Caco-2 (cell line): ENCODE measurements at regions not wholly inside any gene's neighbourhood (a gene's known extent, or its start where the extent isn't known, plus 50 kb on each side); places are given as distances from the start of the nearest gene placed in this dataset.

Experiments
- BruUV-seq: library from RNA; stranded (reverse); fragments of 400-500 nt; replicated peaks from 2 replicates; lab custom pipeline; 2021; lab: Mats Ljungman, UMichigan
- CTCF ChIA-PET: fragments of 300-600 bp; sonication (Branson Sonifier 250); formaldehyde crosslinking; loops from one replicate; lab custom pipeline; 2022; ENCODE audit warnings: antibody characterized with exemption; lab: Charles Lee
- POLR2A ChIA-PET: fragments of 300-600 bp; sonication (Branson Sonifier 250); formaldehyde crosslinking; loops from one replicate; lab custom pipeline; 2022; ENCODE audit warnings: antibody characterized with exemption; lab: Charles Lee
- DNase-seq, 2 experiments: peaks; one replicate each; pipeline versions ENCODE4 v3.0.0 to v3.0.0-alpha.2; 2020 to 2022
- H3K27me3 ChIP-seq: replicated peaks from 2 replicates; pipeline ENCODE4 v1.6.0; 2011; ENCODE audit warnings: low read length; ENCODE audit not compliant: control insufficient read depth, insufficient read depth
- H3K36me3 ChIP-seq: 2 replicates; pipeline ENCODE4 v1.5.1; 2011; ENCODE audit warnings: low read length; ENCODE audit not compliant: control insufficient read depth, insufficient read depth
- H3K4me1 ChIP-seq: fragments of 250-450 bp; sonication (Bioruptor Pico); 2 replicates; pipeline ENCODE4 v1.5.1; 2020; ENCODE audit warnings: mild to moderate bottlenecking
- H3K4me3 ChIP-seq: 2 replicates; pipeline ENCODE4 v1.5.1; 2011; ENCODE audit warnings: low read depth, mild to moderate bottlenecking, control low read depth, low read length
- H3K9me3 ChIP-seq: fragments of 250-450 bp; sonication (Bioruptor Pico); 2 replicates; pipeline ENCODE4 v1.5.1; 2020; ENCODE audit warnings: mild to moderate bottlenecking, moderate library complexity
- H3K27ac Mint-ChIP-seq: one replicate; pipeline ENCODE4 v1.8.0; 2022; ENCODE audit warnings: mixed read lengths; ENCODE audit not compliant: unreplicated experiment
- H3K27me3 Mint-ChIP-seq: one replicate; pipeline ENCODE4 v1.8.0; 2022; ENCODE audit warnings: mixed read lengths; ENCODE audit not compliant: insufficient read depth, unreplicated experiment
- H3K36me3 Mint-ChIP-seq: one replicate; pipeline ENCODE4 v1.8.0; 2022; ENCODE audit warnings: mild to moderate bottlenecking, mixed read lengths; ENCODE audit not compliant: insufficient read depth, unreplicated experiment
- H3K4me1 Mint-ChIP-seq: one replicate; pipeline ENCODE4 v1.8.0; 2022; ENCODE audit warnings: low read depth, mixed read lengths; ENCODE audit not compliant: unreplicated experiment
- H3K4me3 Mint-ChIP-seq: one replicate; pipeline ENCODE4 v1.8.0; 2022; ENCODE audit warnings: mild to moderate bottlenecking, moderate library complexity, mixed read lengths; ENCODE audit not compliant: unreplicated experiment
- H3K9me3 Mint-ChIP-seq: one replicate; pipeline ENCODE4 v1.8.0; 2022; ENCODE audit warnings: mixed read lengths; ENCODE audit not compliant: unreplicated experiment
- CTCF ChIP-seq, 2 experiments: fragments of 200-600 bp in 1 of 2; IDR thresholded peaks; 1 replicate in 1 of 2; 2 replicates in 1 of 2; pipeline versions ENCODE4 v1.5.1 to v1.8.0; 2011 to 2022; ENCODE audit warnings: antibody characterized with exemption in 1 of 2, control low read depth in 1 of 2, inconsistent platforms in 1 of 2, low read depth in 1 of 2, low read length in 1 of 2, mild to moderate bottlenecking in 1 of 2, moderate library complexity in 1 of 2; ENCODE audit not compliant: insufficient read depth in 1 of 2, severe bottlenecking in 1 of 2, unreplicated experiment in 1 of 2
- intact Hi-C: fragments of 100-400 bp; cut with micrococcal nuclease; formaldehyde crosslinking; loops from one replicate; pipeline ENCODE4 v1.10.0; 2022; ENCODE audit not compliant: unreplicated experiment

- Histone ChIP-seq H3K4me3 (no peak overlapping the region), H3K4me1 (no peaks in the 10 kb centered on the region), H3K27me3 (peaks cover 1% of the 10 kb centered on the region; the same call in 1 of the 2 replicates), H3K9me3 (no peaks in the 10 kb centered on the region), H3K36me3 (no peaks in the 10 kb centered on the region)
- H3K9me3 Mint-ChIP-seq, result no peaks in the 10 kb centered on the region
- H3K27ac Mint-ChIP-seq, result no peak overlapping the region
- no TSS peak for BruUV-seq
- POLR2A ChIA-PET, result no interaction called here
- CTCF ChIA-PET, result no interaction called here
- H3K4me3 Mint-ChIP-seq, result no peak overlapping the region
- TF ChIP-seq CTCF (IDR thresholded peaks at IDR 0.05; ENCODE audit: insufficient read depth in 1 of 2, low read depth in 1 of 2, low read length in 1 of 2, severe bottlenecking in 1 of 2, unreplicated experiment in 1 of 2), result no peak
- H3K4me1 Mint-ChIP-seq, result no peaks in the 10 kb centered on the region
- intact Hi-C loops, result no loop called here
- no peaks in the 10 kb centered on the region for H3K36me3 Mint-ChIP-seq
- no peak for DNase-seq
- H3K27me3 Mint-ChIP-seq, result peaks cover 32% of the 10 kb centered on the region
Observed at GRCh38 chr5:2005101-2006041, 122.6 kb upstream of the IRX4 start.

- BruUV-seq, result no TSS peak
- H3K27me3 Mint-ChIP-seq, result peaks cover 31% of the 10 kb centered on the region
- ChIA-PET POLR2A (no interaction called here), CTCF (interaction anchor here (0.6 kb wide), 1 partner anchor 310 kb away, joined by 3 read pairs; no protein-coding TSS in a partner anchor)
- H3K27me3 ChIP-seq, result peaks cover 1% of the 10 kb centered on the region; the same call in 1 of the 2 replicates
- H3K4me1 Mint-ChIP-seq, result no peaks in the 10 kb centered on the region
- no peaks in the 10 kb centered on the region for H3K9me3 ChIP-seq
- no peaks in the 10 kb centered on the region for H3K36me3 Mint-ChIP-seq
- intact Hi-C loops, result no loop called here
- H3K27ac Mint-ChIP-seq, result no peak overlapping the region
- peaks cover 2% of the 10 kb centered on the region for H3K9me3 Mint-ChIP-seq
- TF ChIP-seq CTCF (IDR thresholded peaks at IDR 0.05; ENCODE audit: insufficient read depth in 1 of 2, low read depth in 1 of 2, low read length in 1 of 2, severe bottlenecking in 1 of 2, unreplicated experiment in 1 of 2), result no peak
- H3K4me3 ChIP-seq, result no peak overlapping the region
- no peak for DNase-seq
- no peaks in the 10 kb centered on the region for H3K36me3 ChIP-seq
- H3K4me3 Mint-ChIP-seq, result no peak overlapping the region
- no peaks in the 10 kb centered on the region for H3K4me1 ChIP-seq
Observed at GRCh38 chr5:2003690-2004365, 121.1 kb upstream of the IRX4 start.

- Histone ChIP-seq H3K9me3 (no peaks in the 10 kb centered on the region), H3K4me3 (no peak overlapping the region), H3K27me3 (peaks cover 1% of the 10 kb centered on the region; the same call in 1 of the 2 replicates), H3K36me3 (no peaks in the 10 kb centered on the region), H3K4me1 (no peaks in the 10 kb centered on the region)
- ChIA-PET POLR2A (no interaction called here), CTCF (no interaction called here)
- intact Hi-C loops, result no loop called here
- no peaks in the 10 kb centered on the region for H3K4me1 Mint-ChIP-seq
- H3K9me3 Mint-ChIP-seq, result peaks cover 8% of the 10 kb centered on the region
- peaks cover 32% of the 10 kb centered on the region for H3K27me3 Mint-ChIP-seq
- no peaks in the 10 kb centered on the region for H3K36me3 Mint-ChIP-seq
- TF ChIP-seq CTCF (IDR thresholded peaks at IDR 0.05; ENCODE audit: insufficient read depth in 1 of 2, low read depth in 1 of 2, low read length in 1 of 2, severe bottlenecking in 1 of 2, unreplicated experiment in 1 of 2), result no peak
- no peak overlapping the region for H3K27ac Mint-ChIP-seq
- H3K4me3 Mint-ChIP-seq, result no peak overlapping the region
- no TSS peak for BruUV-seq
- DNase-seq, result no peak
Observed at GRCh38 chr5:2003206-2003605, 120.5 kb upstream of the IRX4 start.
